NCI-H1105 (cell line): ENCODE measurements at regions not wholly inside any gene's neighbourhood (a gene's known extent, or its start where the extent isn't known, plus 50 kb on each side); places are given as distances from the start of the nearest gene placed in this dataset.

Experiments used
- DNase-seq: peaks from one replicate; lab custom pipeline; 2025; lab: John Stamatoyannopoulos, UW

- no peak for DNase-seq
These were observed 136.6 kb upstream of the TNC start for GRCh38 chr9:115254287-115255180.

DNA sequence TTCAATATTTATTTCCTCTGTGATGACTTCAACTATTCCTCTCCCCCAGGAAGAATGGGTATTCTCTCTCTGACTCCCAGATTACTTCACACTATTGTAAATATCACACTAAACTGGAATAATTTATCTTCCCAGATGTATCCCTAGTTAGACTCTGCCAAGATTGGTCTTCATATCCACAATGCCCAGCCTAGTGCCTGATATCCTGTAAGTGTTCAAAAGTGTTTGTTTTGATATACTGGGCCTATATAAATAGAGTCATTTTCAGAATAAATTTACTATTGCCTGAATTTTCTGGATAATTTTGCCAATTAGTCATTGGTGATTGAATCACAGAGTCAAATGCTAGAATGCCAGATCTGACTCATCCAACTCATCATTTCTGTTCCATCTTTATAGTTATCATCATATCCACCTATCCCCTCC is 143.7 kb upstream of the TNC start:
- no peak for DNase-seq

DNA sequence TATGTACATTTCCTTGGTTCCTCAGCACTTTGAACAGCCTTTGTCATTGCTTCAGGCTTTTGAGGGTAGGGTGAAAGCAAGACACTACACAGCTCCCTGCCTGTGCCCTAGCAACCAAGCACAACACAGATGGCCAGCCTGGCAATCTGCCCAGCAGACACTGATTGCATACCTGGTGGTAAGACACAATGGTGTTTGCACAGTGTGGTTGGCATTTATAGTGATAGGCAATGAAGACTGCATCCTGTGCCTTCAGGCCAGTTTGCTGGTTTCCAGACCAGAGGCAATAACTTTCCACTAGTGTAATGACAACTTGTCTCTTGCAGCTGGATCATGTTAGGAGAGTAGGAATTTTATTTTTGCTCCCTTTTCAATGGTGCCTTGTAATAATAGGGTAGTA is 144.5 kb upstream of the TNC start:
- DNase-seq, result peak; percentile 98

DNA sequence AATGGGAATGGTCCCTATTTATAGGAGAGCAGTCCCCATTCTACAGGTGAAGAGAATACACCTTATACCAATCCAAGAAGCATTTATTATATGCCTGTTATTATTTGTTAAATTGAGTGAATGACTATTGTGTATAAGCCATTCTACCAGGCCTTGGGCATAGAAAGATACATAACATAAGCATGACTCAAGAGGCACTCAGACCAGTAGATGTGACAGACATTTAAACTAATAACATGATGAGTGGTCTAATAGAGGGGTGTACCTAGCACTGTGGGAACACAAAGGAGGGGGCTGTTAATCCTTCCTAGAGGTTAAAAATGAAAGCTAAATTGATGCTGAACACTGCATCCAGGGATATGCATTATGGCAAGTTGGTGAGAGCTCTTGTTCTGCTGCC is 145.0 kb upstream of the TNC start:
- peak; percentile 53 for DNase-seq

- DNase-seq, result no peak
These were observed 145.6 kb upstream of the TNC start for GRCh38 chr9:115263371-115264075.

- no peak for DNase-seq
These were observed 146.4 kb upstream of the TNC start for GRCh38 chr9:115264313-115264712.

DNA sequence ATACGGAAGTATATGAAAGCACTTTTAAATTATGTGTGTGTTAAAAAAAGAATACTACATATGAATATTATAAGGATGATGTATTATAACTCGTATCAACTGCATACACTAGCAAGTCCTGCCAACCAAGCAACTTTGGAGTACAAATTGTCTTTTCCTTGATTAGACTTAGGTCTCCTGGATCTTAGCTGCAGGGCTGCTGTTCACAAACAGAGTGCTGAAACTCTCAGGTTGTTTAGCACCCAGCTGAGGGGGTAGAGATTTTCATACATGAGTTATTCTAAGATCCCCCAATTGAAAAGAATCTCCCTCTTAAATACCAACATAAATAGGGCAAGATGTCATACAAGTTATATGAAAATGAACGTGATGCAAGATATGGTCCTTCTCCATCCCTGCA is 149.8 kb upstream of the TNC start:
- no peak for DNase-seq

DNA sequence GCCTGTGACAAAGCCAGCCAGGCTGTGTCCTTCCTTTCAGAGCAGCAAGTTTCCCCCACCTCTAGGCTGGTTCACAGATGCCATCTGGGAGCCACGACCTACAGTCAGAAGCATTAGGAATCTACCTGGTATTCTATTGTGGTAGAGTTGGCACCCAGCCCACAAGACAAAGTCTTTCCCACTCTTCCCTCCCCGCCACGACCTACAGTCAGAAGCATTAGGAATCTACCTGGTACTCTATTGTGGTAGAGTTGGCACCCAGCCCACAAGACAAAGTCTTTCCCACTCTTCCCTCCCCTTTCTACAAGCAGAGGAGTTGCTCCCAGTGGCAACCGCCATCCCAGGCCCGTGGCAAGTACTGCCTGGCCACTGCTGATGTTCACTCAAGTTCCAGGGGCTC is 157.8 kb upstream of the TNC start:
- DNase-seq, result no peak

DNA sequence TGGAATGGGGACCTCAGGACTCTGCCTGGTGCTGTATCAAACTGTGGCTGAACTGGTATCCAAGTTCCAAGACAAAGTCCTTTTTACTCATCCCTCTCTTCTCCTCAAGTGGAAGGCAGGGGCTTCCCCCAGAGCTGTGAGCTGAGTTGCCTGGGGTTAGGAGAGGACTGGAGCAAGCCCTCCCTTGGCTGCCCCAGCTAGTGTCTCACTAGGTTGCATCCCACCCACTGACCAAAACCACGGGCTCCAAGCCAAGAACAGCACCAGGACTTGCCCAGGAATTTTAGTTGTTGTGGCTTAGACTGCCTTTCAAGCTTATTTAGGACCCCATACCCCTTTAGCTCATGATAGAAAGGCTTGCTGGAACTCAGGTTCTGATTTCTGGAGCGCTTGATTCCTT is 158.7 kb upstream of the TNC start:
- no peak for DNase-seq

GRCh38 chr9:115277301-115277700 is 159.3 kb upstream of the TNC start:
- no peak for DNase-seq

DNA sequence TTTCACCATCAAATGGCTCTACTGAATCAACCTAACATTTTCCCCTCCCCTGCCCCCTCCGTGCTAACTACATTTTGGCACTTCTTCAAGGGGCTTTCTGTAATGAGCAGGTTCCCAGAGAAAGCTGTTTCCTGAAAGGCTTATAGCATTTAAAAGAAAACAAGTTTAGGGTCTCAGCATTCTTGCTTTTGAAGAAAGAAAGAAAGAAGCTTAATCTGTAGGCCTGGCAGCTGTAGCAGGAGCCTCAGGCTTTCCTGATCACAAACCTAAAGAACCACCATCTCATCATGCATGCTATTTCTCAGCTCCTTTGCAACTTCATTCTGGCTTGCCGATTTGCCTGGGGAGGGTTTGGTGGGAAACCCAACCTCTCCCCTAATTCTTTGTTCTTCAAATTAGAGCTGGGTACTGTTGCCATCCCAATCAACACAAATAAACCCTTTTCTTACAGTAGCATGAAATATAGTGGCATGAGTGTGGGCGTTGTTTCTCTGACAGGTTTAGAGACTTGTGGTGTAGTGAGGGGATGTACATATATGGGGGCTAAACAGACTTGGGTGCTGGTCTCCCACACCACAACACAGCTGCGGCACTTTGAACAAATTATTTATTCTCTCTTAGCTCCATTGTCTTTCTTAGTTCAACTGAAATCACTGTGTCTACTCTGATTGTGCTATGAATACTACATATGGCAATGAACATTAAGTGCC is 160.5 kb upstream of the TNC start:
- DNase-seq, result no peak

DNA sequence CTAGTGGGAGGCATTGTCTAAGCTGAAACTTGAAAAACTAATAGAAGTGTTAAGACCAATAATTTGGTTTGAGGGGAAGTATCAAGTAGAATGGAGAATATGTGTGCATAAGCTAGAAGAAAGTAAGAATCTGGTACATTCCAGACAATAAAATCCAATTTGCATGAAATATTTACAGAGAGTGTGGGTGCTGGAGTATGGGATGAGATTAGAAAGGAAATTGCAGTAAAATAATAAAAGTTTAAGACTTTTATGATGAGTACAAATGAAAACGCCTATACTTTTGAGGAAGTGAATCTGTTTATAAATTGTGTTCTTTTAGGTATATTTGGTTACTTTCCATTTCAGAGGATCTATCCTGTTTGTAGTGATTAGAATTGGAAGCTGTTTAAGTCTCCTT is 165.4 kb upstream of the TNC start:
- no peak for DNase-seq

DNA sequence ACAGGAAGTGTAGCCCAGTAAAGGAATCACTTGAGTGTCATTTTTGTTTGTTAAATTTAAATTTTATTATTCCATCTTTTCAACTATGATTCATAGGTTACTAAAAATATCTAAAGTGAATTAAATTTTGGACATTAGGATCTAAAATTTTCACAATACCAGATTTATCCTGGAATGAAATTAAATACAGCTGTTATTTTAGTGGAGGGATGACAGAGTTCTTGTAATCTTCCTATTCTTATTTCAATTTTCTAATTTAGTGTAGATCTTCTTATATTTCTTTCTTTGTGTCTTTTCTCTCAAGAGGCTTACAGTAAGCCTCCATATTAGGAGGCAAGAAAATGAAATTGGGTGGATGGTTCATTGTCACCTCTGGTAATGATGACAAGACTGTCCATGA is 167.9 kb upstream of the TNC start:
- DNase-seq, result no peak

DNA sequence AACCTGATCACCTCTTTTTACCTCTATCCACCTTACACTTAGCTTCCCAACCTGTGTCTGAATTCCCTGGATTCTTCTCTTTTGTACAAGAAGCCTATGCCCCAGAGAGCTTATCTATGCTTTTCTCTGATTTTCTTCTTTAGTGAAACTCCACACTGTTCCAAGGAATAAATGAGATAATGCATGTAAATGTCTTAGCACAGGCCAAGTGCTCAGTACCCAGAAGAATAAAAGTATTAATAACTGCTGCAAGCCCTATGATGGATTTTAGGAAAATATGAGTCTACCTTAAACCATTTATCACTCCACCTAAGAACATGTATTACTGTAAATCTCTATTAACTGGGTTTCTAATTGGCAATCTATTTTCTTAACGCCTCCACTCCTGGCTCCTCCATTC is 168.5 kb upstream of the TNC start:
- no peak for DNase-seq

DNA sequence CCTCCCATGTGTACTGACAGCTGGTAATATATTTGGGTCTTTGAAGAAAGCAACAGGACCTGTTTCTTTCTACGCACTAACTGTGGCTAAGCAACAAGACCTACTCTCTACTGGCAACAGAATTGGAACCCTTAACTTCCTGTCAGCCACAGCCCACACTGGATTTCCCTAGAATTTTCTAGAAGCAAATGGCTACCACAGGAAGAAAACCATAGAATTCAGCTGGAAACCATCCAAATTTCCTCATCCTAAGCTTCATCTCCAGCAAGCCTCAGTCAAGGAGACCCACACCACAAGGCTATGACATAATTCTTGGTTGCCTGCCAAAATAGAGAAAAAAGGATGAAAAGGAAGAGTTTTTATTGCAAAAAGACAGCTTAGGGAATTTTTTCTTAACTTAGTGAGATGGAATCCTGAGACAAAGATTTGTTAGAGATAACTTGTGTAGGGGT is 171.8 kb upstream of the TNC start:
- no peak for DNase-seq

GRCh38 chr9:115291841-115292240 is 173.9 kb upstream of the TNC start:
- DNase-seq, result no peak

DNA sequence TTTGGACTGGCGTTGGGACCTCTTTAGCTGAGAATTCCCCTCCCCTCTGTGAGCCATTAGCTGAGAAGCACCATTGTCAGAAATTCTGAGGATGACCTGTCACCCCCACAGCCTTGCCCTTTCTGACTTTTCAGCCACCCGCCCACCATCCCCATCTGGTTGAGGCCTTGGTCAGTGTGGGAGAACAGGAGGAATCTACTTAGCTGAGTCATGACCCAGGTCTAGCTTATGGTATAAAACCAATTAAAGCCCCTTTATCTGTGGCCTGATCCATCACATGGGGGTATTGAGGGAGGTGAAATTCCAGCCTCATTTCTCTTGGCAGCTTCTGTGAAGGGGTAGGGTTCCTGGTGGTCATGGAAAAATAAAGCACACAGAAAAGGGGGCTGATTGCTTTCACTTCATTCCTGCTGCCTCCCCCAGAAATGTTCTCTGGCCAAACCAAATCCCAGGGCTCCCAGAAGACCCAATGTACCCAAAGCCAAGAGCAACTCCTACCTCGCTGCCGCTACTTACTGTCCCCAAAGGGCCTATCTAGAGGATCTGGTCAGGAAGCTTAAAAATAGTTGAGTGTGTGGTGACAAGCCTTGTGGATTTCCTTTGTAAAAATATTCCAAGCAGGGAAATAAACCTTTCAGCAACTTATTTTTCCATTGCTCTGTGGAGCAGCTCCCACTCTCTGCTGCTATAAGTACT is 174.8 kb upstream of the TNC start:
- DNase-seq, result no peak

DNA sequence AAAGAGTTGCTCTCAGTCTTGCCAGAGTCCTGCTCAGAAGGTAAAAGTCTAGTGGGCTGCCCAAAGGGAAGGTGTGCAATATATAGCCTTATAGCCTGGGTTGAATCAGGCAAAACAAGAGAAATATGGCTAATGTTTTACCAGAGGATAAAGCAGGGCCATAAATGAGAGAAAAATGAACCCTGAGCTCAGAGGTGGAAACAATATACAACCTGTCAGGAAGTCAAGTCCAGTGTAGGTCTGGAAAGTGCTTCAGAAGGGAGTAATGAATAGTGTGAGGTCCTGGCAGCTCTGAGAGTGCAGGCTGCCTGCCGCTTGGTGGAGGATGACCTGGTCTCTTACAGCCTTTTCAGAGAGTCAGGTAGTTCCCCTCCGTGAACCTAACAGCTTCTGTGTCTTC is 177.8 kb upstream of the TNC start:
- DNase-seq, result no peak

DNA sequence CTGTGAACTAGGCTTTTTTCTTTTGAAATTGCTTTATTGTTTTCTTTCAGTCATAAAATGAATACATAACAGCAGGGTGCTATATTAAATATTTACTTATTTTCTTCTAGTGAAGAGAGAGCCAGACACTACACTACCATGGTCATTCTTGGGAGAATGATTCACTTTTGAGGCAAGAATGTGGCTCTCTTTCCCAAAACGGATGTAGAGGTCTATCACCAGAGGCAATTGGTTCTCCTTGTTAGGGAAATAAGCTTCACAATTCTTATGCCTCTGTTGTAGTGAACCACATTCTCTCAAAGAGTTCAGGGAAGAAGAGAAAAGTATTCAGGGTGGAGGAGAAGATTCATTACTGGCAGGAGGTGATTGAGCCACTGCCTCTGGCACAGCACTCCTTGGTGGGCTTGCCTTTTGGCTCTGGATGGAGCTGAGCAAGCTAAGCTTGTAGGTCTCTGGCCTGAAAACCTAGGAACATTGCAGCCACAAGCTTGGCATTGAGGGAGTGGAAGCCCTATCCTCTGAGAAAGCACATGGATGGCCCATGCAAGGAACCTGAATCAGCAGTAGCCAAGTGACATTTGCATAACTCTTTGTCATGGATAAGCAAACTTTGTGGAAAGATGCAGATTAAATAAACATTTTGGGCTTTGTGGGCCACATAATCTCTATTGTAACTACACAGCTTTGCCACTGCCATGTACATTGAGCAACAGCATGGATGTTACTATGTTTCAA is 179.0 kb upstream of the TNC start:
- DNase-seq, result no peak

GRCh38 chr9:115300116-115300515 is 182.2 kb upstream of the TNC start:
- no peak for DNase-seq

- no peak for DNase-seq
These were observed 182.9 kb upstream of the TNC start for GRCh38 chr9:115300874-115301273.
